ENCODE measurements at regions not wholly inside any gene's neighbourhood (a gene's known extent, or its start where the extent isn't known, plus 50 kb on each side); places are given as distances from the start of the nearest gene placed in this dataset.
"Not testable (repeated sequence)": the region's sequence is repeated elsewhere in the genome, so short reads cannot be mapped to it uniquely, and the experiment has no call there.

GRCh38 chr6:16040628-16040974 lies 88.3 kb upstream of the MYLIP start:
- Histone ChIP-seq H3K4me3 (replicated peaks; ENCODE audit: insufficient read depth, low read length) (no peak overlapping the region), H3K27ac (replicated peaks) (no peak overlapping the region), H3K27me3 (ENCODE audit: insufficient read depth, poor library complexity, severe bottlenecking) (no peaks in the 10 kb centered on the region)
- TF ChIP-seq POLR2AphosphoS5 (IDR thresholded peaks at IDR 0.05; ENCODE audit: low read depth) (no peak), SPI1 (IDR thresholded peaks at IDR 0.05; ENCODE audit: borderline replicate concordance, low read depth) (no peak), GABPA (IDR thresholded peaks at IDR 0.05; ENCODE audit: low read depth) (no peak), REST (IDR thresholded peaks at IDR 0.05; ENCODE audit: insufficient replicate concordance, low read depth) (no peak)
- TF ChIP-seq, protein P1, sequence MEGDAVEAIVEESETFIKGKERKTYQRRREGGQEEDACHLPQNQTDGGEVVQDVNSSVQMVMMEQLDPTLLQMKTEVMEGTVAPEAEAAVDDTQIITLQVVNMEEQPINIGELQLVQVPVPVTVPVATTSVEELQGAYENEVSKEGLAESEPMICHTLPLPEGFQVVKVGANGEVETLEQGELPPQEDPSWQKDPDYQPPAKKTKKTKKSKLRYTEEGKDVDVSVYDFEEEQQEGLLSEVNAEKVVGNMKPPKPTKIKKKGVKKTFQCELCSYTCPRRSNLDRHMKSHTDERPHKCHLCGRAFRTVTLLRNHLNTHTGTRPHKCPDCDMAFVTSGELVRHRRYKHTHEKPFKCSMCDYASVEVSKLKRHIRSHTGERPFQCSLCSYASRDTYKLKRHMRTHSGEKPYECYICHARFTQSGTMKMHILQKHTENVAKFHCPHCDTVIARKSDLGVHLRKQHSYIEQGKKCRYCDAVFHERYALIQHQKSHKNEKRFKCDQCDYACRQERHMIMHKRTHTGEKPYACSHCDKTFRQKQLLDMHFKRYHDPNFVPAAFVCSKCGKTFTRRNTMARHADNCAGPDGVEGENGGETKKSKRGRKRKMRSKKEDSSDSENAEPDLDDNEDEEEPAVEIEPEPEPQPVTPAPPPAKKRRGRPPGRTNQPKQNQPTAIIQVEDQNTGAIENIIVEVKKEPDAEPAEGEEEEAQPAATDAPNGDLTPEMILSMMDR (IDR thresholded peaks at IDR 0.05; ENCODE audit: insufficient read depth, low read length) = no peak
- no peak for DNase-seq (ENCODE audit: low read depth in 1 of 2, low spot score in 1 of 2)

DNA sequence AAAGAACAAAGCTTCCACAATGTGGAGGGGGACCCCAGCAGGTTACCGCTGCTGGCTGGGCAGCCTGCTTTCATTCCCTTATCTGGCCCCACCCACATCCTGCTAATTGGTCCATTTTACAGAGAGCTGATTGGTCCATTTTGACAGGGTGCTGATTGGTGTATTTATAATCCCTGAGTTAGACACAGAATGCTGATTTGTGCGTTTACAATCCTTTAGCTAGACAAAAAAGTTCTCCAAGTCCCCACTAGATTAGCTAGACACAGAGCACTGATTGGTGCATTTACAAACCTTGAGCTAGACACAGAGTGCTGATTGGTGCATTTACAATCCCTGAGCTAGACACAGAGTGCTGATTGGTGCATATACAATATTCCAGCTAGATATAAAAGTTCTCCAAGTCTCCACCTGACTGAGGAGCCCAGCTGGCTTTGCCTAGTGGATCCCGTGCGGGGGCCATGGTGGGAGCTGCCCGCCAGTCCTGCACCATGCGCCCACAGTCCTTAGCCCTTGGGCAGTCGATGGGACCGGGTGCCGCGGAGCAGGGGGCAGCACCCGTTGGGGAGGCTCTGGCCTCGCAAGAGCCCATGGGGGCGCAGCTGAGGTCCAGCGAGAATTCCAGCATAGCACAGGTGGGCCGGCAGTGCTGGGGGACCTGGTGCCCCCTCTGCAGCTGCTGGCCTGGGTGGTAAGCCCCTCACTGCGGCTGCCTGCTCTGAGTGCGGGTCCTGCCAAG lies 88.8 kb upstream of the MYLIP start:
- not testable (repeated sequence) for DNase-seq (ENCODE audit: low read depth in 1 of 2, low spot score in 1 of 2); H3K27me3 ChIP-seq (ENCODE audit: insufficient read depth, poor library complexity, severe bottlenecking); H3K27ac ChIP-seq (replicated peaks); H3K4me3 ChIP-seq (replicated peaks; ENCODE audit: insufficient read depth, low read length)

DNA sequence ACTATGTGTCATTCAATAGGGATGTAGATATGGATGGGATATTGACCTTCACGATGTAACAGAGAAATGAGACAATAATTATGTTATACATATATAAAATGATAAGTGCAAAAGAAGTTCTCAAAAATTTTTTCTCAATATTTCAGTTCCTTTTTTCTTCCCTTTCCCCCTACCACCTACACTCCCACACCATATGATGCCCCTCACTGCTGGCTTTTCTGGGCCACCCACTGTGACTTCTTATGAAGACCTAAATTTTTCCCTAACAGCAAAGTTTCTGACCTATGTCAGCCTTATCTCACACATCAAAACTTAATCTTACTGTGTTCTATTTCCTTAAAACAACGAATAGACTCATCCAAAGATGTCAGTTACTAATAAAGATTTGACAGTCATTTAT lies 89.9 kb upstream of the MYLIP start:
- Histone ChIP-seq H3K4me3 (replicated peaks; ENCODE audit: insufficient read depth, low read length) (no peak overlapping the region), H3K27me3 (ENCODE audit: insufficient read depth, poor library complexity, severe bottlenecking) (no peaks in the 10 kb centered on the region), H3K27ac (replicated peaks) (no peak overlapping the region)
- no peak for DNase-seq (ENCODE audit: low read depth in 1 of 2, low spot score in 1 of 2)
- no peak for TF ChIP-seq SPI1 (IDR thresholded peaks at IDR 0.05; ENCODE audit: borderline replicate concordance, low read depth)
- TF ChIP-seq GABPA (IDR thresholded peaks at IDR 0.05; ENCODE audit: low read depth) = no peak
- TF ChIP-seq POLR2AphosphoS5 (IDR thresholded peaks at IDR 0.05; ENCODE audit: low read depth) = no peak
- TF ChIP-seq REST (IDR thresholded peaks at IDR 0.05; ENCODE audit: insufficient replicate concordance, low read depth) = no peak
- TF ChIP-seq, protein P1 (IDR thresholded peaks at IDR 0.05; ENCODE audit: insufficient read depth, low read length) = no peak

GRCh38 chr6:16035488-16036080 lies 93.3 kb upstream of the MYLIP start:
- Histone ChIP-seq H3K27ac (replicated peaks) (no peak overlapping the region), H3K4me3 (replicated peaks; ENCODE audit: insufficient read depth, low read length) (no peak overlapping the region), H3K27me3 (ENCODE audit: insufficient read depth, poor library complexity, severe bottlenecking) (no peaks in the 10 kb centered on the region)
- TF ChIP-seq, protein P1 (IDR thresholded peaks at IDR 0.05; ENCODE audit: insufficient read depth, low read length) = no peak
- no peak for TF ChIP-seq GABPA (IDR thresholded peaks at IDR 0.05; ENCODE audit: low read depth)
- TF ChIP-seq POLR2AphosphoS5 (IDR thresholded peaks at IDR 0.05; ENCODE audit: low read depth) = no peak
- TF ChIP-seq REST (IDR thresholded peaks at IDR 0.05; ENCODE audit: insufficient replicate concordance, low read depth) = no peak
- no peak for TF ChIP-seq SPI1 (IDR thresholded peaks at IDR 0.05; ENCODE audit: borderline replicate concordance, low read depth)
- no peak for DNase-seq (ENCODE audit: low read depth in 1 of 2, low spot score in 1 of 2)

All from HL-60 (cell line).